Activated naive CD8-positive, alpha-beta T cell treated with anti-CD3 and anti-CD28 coated beads, Interleukin-2, amount 50 U/mL, for 24 hours (primary cell): ENCODE measurements at regions not wholly inside any gene's neighbourhood (a gene's known extent, or its start where the extent isn't known, plus 50 kb on each side); places are given as distances from the start of the nearest gene placed in this dataset.

ENCODE experiments used
- ATAC-seq: fragments of 150-1000 bp; cut with Tn5 transposase; one replicate; pipeline ENCODE4 v1.10.0; 2021
- DNase-seq: peaks from one replicate; pipeline ENCODE4 v3.0.0; 2021
- H3K27ac Mint-ChIP-seq: one replicate; pipeline ENCODE4 v1.8.0; 2021; ENCODE audit warnings: mild to moderate bottlenecking, mixed read lengths
- H3K27me3 Mint-ChIP-seq: one replicate; pipeline ENCODE4 v1.8.0; 2021; ENCODE audit warnings: mixed read lengths
- H3K36me3 Mint-ChIP-seq: one replicate; pipeline ENCODE4 v1.8.0; 2021; ENCODE audit warnings: low read depth, mixed read lengths
- H3K4me1 Mint-ChIP-seq: one replicate; pipeline ENCODE4 v1.8.0; 2021; ENCODE audit warnings: mixed read lengths
- H3K4me3 Mint-ChIP-seq: one replicate; pipeline ENCODE4 v1.8.0; 2021; ENCODE audit warnings: mild to moderate bottlenecking, moderate library complexity, mixed read lengths
- H3K9me3 Mint-ChIP-seq: one replicate; pipeline ENCODE4 v1.8.0; 2021; ENCODE audit warnings: mixed read lengths

- H3K27me3 Mint-ChIP-seq, result no peaks in the 10 kb centered on the region
- no peak overlapping the region for H3K27ac Mint-ChIP-seq
- H3K9me3 Mint-ChIP-seq, result peaks cover 4% of the 10 kb centered on the region
- no peaks in the 10 kb centered on the region for H3K4me1 Mint-ChIP-seq
- H3K4me3 Mint-ChIP-seq, result no peak overlapping the region
- no peaks in the 10 kb centered on the region for H3K36me3 Mint-ChIP-seq
- ATAC-seq (no peak), DNase-seq (no peak)
Measured at GRCh38 chr10:55410415-55410885, 609.4 kb upstream of the PCDH15 start.

- H3K36me3 Mint-ChIP-seq, result no peaks in the 10 kb centered on the region
- H3K4me1 Mint-ChIP-seq, result no peaks in the 10 kb centered on the region
- H3K4me3 Mint-ChIP-seq, result no peak overlapping the region
- H3K27ac Mint-ChIP-seq, result no peak overlapping the region
- H3K9me3 Mint-ChIP-seq, result peaks cover 8% of the 10 kb centered on the region
- no peak for DNase-seq
- no peak for ATAC-seq
- H3K27me3 Mint-ChIP-seq, result no peaks in the 10 kb centered on the region
Measured at GRCh38 chr10:55404094-55404493, 603.1 kb upstream of the PCDH15 start.

GRCh38 chr10:55400075-55400849, 599.2 kb upstream of the PCDH15 start:
- H3K4me3 Mint-ChIP-seq, result no peak overlapping the region
- H3K4me1 Mint-ChIP-seq, result no peaks in the 10 kb centered on the region
- DNase-seq (no peak), ATAC-seq (no peak)
- no peaks in the 10 kb centered on the region for H3K36me3 Mint-ChIP-seq
- no peaks in the 10 kb centered on the region for H3K27me3 Mint-ChIP-seq
- H3K27ac Mint-ChIP-seq, result no peak overlapping the region
- H3K9me3 Mint-ChIP-seq, result peaks cover 6% of the 10 kb centered on the region

- no peak overlapping the region for H3K4me3 Mint-ChIP-seq
- H3K9me3 Mint-ChIP-seq, result peaks cover 6% of the 10 kb centered on the region
- no peak for ATAC-seq
- DNase-seq, result no peak
- H3K27ac Mint-ChIP-seq, result no peak overlapping the region
- H3K36me3 Mint-ChIP-seq, result no peaks in the 10 kb centered on the region
- no peaks in the 10 kb centered on the region for H3K4me1 Mint-ChIP-seq
- H3K27me3 Mint-ChIP-seq, result no peaks in the 10 kb centered on the region
Measured at GRCh38 chr10:55398497-55398882, 597.5 kb upstream of the PCDH15 start.

GRCh38 chr10:55397777-55398496, 596.9 kb upstream of the PCDH15 start:
- H3K27me3 Mint-ChIP-seq, result no peaks in the 10 kb centered on the region
- no peaks in the 10 kb centered on the region for H3K36me3 Mint-ChIP-seq
- H3K9me3 Mint-ChIP-seq, result peaks cover 6% of the 10 kb centered on the region
- no peaks in the 10 kb centered on the region for H3K4me1 Mint-ChIP-seq
- H3K27ac Mint-ChIP-seq, result no peak overlapping the region
- H3K4me3 Mint-ChIP-seq, result no peak overlapping the region
- ATAC-seq (no peak), DNase-seq (no peak)

GRCh38 chr10:55378196-55378595, 577.2 kb upstream of the PCDH15 start:
- Mint-ChIP-seq H3K9me3 (peaks cover 4% of the 10 kb centered on the region), H3K36me3 (no peaks in the 10 kb centered on the region), H3K27ac (no peak overlapping the region), H3K4me3 (no peak overlapping the region), H3K27me3 (no peaks in the 10 kb centered on the region), H3K4me1 (no peaks in the 10 kb centered on the region)
- DNase-seq, result no peak
- no peak for ATAC-seq

GRCh38 chr10:55374917-55375316, 573.9 kb upstream of the PCDH15 start:
- Mint-ChIP-seq H3K36me3 (no peaks in the 10 kb centered on the region), H3K9me3 (no peaks in the 10 kb centered on the region), H3K4me3 (no peak overlapping the region), H3K27ac (no peak overlapping the region), H3K27me3 (no peaks in the 10 kb centered on the region), H3K4me1 (no peaks in the 10 kb centered on the region)
- no peak for ATAC-seq
- DNase-seq, result no peak

GRCh38 chr10:55374060-55374459, 573.0 kb upstream of the PCDH15 start:
- Mint-ChIP-seq H3K4me1 (no peaks in the 10 kb centered on the region), H3K27ac (no peak overlapping the region)

GRCh38 chr10:55369670-55370420, 568.8 kb upstream of the PCDH15 start:
- DNase-seq, result no peak
- no peaks in the 10 kb centered on the region for H3K4me1 Mint-ChIP-seq

More at GRCh38 chr10:55374060-55374459, 573.0 kb upstream of the PCDH15 start:
- Mint-ChIP-seq H3K36me3 (no peaks in the 10 kb centered on the region), H3K27me3 (no peaks in the 10 kb centered on the region), H3K4me3 (no peak overlapping the region), H3K9me3 (no peaks in the 10 kb centered on the region)
- DNase-seq (no peak), ATAC-seq (no peak)

GRCh38 chr10:55368467-55368866, 567.4 kb upstream of the PCDH15 start:
- no peaks in the 10 kb centered on the region for H3K4me1 Mint-ChIP-seq
- no peak overlapping the region for H3K4me3 Mint-ChIP-seq
- H3K27ac Mint-ChIP-seq, result no peak overlapping the region
- no peaks in the 10 kb centered on the region for H3K36me3 Mint-ChIP-seq
- ATAC-seq (no peak), DNase-seq (no peak)
- H3K27me3 Mint-ChIP-seq, result no peaks in the 10 kb centered on the region
- H3K9me3 Mint-ChIP-seq, result peaks cover 6% of the 10 kb centered on the region

More at GRCh38 chr10:55369670-55370420, 568.8 kb upstream of the PCDH15 start:
- no peaks in the 10 kb centered on the region for H3K27me3 Mint-ChIP-seq
- no peaks in the 10 kb centered on the region for H3K36me3 Mint-ChIP-seq
- H3K9me3 Mint-ChIP-seq, result no peaks in the 10 kb centered on the region
- no peak for ATAC-seq
- no peak overlapping the region for H3K27ac Mint-ChIP-seq
- no peak overlapping the region for H3K4me3 Mint-ChIP-seq

- no peak overlapping the region for H3K4me3 Mint-ChIP-seq
- ATAC-seq, result no peak
Measured at GRCh38 chr10:55367555-55367954, 566.5 kb upstream of the PCDH15 start.

GRCh38 chr10:55358539-55358938, 557.5 kb upstream of the PCDH15 start:
- no peak overlapping the region for H3K27ac Mint-ChIP-seq
- no peaks in the 10 kb centered on the region for H3K4me1 Mint-ChIP-seq
- H3K9me3 Mint-ChIP-seq, result peaks cover 7% of the 10 kb centered on the region
- H3K36me3 Mint-ChIP-seq, result no peaks in the 10 kb centered on the region
- ATAC-seq, result no peak
- H3K27me3 Mint-ChIP-seq, result no peaks in the 10 kb centered on the region
- no peak for DNase-seq
- H3K4me3 Mint-ChIP-seq, result no peak overlapping the region

More at GRCh38 chr10:55367555-55367954, 566.5 kb upstream of the PCDH15 start:
- no peaks in the 10 kb centered on the region for H3K36me3 Mint-ChIP-seq
- H3K4me1 Mint-ChIP-seq, result no peaks in the 10 kb centered on the region
- no peak overlapping the region for H3K27ac Mint-ChIP-seq
- DNase-seq, result no peak
- H3K27me3 Mint-ChIP-seq, result no peaks in the 10 kb centered on the region
- H3K9me3 Mint-ChIP-seq, result peaks cover 6% of the 10 kb centered on the region

GRCh38 chr10:55353414-55353813, 552.4 kb upstream of the PCDH15 start:
- Mint-ChIP-seq H3K36me3 (no peaks in the 10 kb centered on the region), H3K9me3 (peaks cover 13% of the 10 kb centered on the region), H3K27me3 (no peaks in the 10 kb centered on the region), H3K4me1 (no peaks in the 10 kb centered on the region), H3K4me3 (no peak overlapping the region), H3K27ac (no peak overlapping the region)
- no peak for DNase-seq
- ATAC-seq, result no peak

- Mint-ChIP-seq H3K27me3 (no peaks in the 10 kb centered on the region), H3K4me3 (no peak overlapping the region), H3K4me1 (no peaks in the 10 kb centered on the region), H3K9me3 (peaks cover 13% of the 10 kb centered on the region), H3K36me3 (no peaks in the 10 kb centered on the region), H3K27ac (no peak overlapping the region)
- ATAC-seq, result no peak
- DNase-seq, result no peak
Measured at GRCh38 chr10:55351431-55351830, 550.4 kb upstream of the PCDH15 start.
